Gastrocnemius medialis (tissue), 4 donors: ENCODE measurements at regions not wholly inside any gene's neighbourhood (a gene's known extent, or its start where the extent isn't known, plus 50 kb on each side); places are given as distances from the start of the nearest gene placed in this dataset.
A peak's percentile ranks its signal among the peaks of the same experiment; 100 is the strongest.
"Not testable (repeated sequence)": the region's sequence is repeated elsewhere in the genome, so short reads cannot be mapped to it uniquely, and the experiment has no call there.

ENCODE experiments used
- ATAC-seq, 2 donors: fragments of 150-250 bp; one replicate each; pipeline ENCODE4 v1.9.1; 2016
- DNase-seq, 2 donors: peaks; one replicate each; pipeline ENCODE4 v3.0.0-alpha.2; 2019
- H3K27ac ChIP-seq, 4 donors: fragments of 200-600 bp; sonication (generic); 1 replicate in 1 of 4; 2 replicates in 3 of 4; pipeline ENCODE4 v1.5.1; 2016 to 2018; ENCODE audit warnings: mild to moderate bottlenecking in 2 of 4, moderate library complexity in 1 of 4
- H3K27me3 ChIP-seq, 3 donors: fragments of 200-600 bp; sonication (generic) in 2 of 3; 1 replicate in 1 of 3; 2 replicates in 2 of 3; pipeline versions ENCODE4 v1.5.1 to v1.6.0; 2016 to 2019; ENCODE audit warnings: mild to moderate bottlenecking in 1 of 3, moderate library complexity in 1 of 3
- H3K36me3 ChIP-seq, 2 donors: fragments of 200-600 bp; sonication (generic) in 1 of 2; one replicate each; pipeline ENCODE4 v1.5.1; 2017 to 2018
- H3K4me1 ChIP-seq, 2 donors: fragments of 200-600 bp; sonication (generic) in 1 of 2; one replicate each; pipeline ENCODE4 v1.5.1; 2016 to 2017; ENCODE audit warnings: mild to moderate bottlenecking in 2 of 2
- H3K4me3 ChIP-seq, 4 donors: fragments of 200-600 bp; sonication (generic) in 3 of 4; 1 replicate in 1 of 4; 2 replicates in 3 of 4; pipeline ENCODE4 v1.5.1; 2016 to 2019; ENCODE audit warnings: mild to moderate bottlenecking in 2 of 4
- H3K9me3 ChIP-seq, 3 donors: fragments of 200-600 bp; sonication (generic) in 2 of 3; 1 replicate in 1 of 3; 2 replicates in 2 of 3; pipeline ENCODE4 v1.5.1; 2016 to 2019
- POLR2A ChIP-seq, 2 donors: fragments of 450-650 bp; IDR thresholded peaks; one replicate each; pipeline ENCODE4 v1.6.1; 2017; ENCODE audit warnings: antibody characterized with exemption in 2 of 2, mild to moderate bottlenecking in 2 of 2, moderate library complexity in 2 of 2
- in situ Hi-C, 4 donors: fragments of 200-750 bp; cut with MboI; loops; one replicate each; pipeline versions ENCODE4 v1.15.0 to v1.8.0; 2017; ENCODE audit warnings: low sequenced_read_pairs in 4 of 4
- intact Hi-C: fragments of 100-400 bp; cut with DNase I; formaldehyde crosslinking; loops from one replicate; pipeline ENCODE4 v1.15.1; 2023; ENCODE audit warnings: low total_unique reads
- TF ChIP-seq, protein P1 (sequence below), 5 experiments: fragments of 450-650 bp in 3 of 5; fragments of 200-600 bp in 2 of 5; sonication (generic) in 2 of 5; IDR thresholded peaks in 4 of 5; conservative IDR thresholded peaks in 1 of 5; 1 replicate in 4 of 5; 2 replicates in 1 of 5; pipeline ENCODE4 v1.5.1; 2016 to 2019; ENCODE audit warnings: antibody characterized with exemption in 5 of 5, mild to moderate bottlenecking in 3 of 5, moderate library complexity in 3 of 5

DNA sequence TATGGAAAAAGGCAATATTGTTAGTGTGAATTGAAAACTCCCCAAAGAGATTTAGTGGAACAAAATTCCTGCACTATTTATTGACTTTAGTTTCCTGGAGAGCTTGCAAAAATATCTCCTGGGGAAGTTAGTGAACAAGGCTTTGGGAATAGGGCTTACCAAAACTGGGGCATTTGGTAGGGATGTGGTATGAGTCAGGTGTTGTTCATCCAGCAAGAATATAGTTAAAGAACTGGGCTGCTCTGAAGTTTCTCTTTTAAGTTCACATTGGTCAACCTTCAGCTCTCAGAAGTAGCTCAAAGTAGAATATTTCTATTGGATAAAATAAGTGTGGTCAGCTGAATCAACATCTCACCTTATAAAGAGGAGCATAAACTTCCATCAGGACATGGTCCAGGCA, 185.0 kb downstream of the CPE start:
- in situ Hi-C loops, result no loop called here

DNA sequence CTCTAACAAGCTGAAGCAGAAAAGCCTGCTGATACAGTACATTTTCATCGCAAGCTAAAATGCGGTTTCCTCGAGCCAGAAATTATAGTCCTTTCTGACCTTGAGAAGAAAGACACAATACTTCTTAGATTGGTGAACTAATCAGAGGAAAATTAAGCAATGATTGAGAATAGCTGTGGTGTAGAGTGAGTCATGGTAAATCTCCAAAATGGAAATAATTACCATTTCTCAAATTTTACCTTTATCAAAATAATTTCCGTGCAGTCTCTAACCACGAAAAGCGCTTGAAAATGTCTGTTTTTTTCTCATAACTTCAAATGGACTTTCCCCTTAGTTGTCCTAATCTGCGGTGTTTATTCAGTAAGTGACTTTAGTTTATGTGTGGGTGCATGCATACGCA, 190.2 kb downstream of the CPE start:
- Histone ChIP-seq H3K4me1 (no peaks in the 10 kb centered on the region), H3K4me3 (no peak overlapping the region), H3K27ac (no peak overlapping the region), H3K36me3 (no peaks in the 10 kb centered on the region), H3K9me3 (no peaks in the 10 kb centered on the region), H3K27me3 (no peaks in the 10 kb centered on the region)
- in situ Hi-C loops (no loop called here), intact Hi-C loops (no loop called here)
- ATAC-seq (no peak), DNase-seq (no peak)
- TF ChIP-seq POLR2A (IDR thresholded peaks at IDR 0.05), result no peak
- TF ChIP-seq, protein P1, sequence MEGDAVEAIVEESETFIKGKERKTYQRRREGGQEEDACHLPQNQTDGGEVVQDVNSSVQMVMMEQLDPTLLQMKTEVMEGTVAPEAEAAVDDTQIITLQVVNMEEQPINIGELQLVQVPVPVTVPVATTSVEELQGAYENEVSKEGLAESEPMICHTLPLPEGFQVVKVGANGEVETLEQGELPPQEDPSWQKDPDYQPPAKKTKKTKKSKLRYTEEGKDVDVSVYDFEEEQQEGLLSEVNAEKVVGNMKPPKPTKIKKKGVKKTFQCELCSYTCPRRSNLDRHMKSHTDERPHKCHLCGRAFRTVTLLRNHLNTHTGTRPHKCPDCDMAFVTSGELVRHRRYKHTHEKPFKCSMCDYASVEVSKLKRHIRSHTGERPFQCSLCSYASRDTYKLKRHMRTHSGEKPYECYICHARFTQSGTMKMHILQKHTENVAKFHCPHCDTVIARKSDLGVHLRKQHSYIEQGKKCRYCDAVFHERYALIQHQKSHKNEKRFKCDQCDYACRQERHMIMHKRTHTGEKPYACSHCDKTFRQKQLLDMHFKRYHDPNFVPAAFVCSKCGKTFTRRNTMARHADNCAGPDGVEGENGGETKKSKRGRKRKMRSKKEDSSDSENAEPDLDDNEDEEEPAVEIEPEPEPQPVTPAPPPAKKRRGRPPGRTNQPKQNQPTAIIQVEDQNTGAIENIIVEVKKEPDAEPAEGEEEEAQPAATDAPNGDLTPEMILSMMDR (IDR thresholded peaks at IDR 0.05 in 4 of 5, conservative IDR thresholded peaks at IDR 0.05 in 1 of 5), result no peak

More for the DNA sequence above, 185.0 kb downstream of the CPE start:
- Histone ChIP-seq H3K4me3 (no peak overlapping the region), H3K36me3 (no peaks in the 10 kb centered on the region), H3K4me1 (no peaks in the 10 kb centered on the region), H3K27ac (no peak overlapping the region), H3K27me3 (no peaks in the 10 kb centered on the region), H3K9me3 (no peaks in the 10 kb centered on the region)
- TF ChIP-seq POLR2A (IDR thresholded peaks at IDR 0.05), result no peak
- TF ChIP-seq, protein P1 (IDR thresholded peaks at IDR 0.05 in 4 of 5, conservative IDR thresholded peaks at IDR 0.05 in 1 of 5), result no peak
- DNase-seq (no peak), ATAC-seq (no peak)
- intact Hi-C loops, result no loop called here

DNA sequence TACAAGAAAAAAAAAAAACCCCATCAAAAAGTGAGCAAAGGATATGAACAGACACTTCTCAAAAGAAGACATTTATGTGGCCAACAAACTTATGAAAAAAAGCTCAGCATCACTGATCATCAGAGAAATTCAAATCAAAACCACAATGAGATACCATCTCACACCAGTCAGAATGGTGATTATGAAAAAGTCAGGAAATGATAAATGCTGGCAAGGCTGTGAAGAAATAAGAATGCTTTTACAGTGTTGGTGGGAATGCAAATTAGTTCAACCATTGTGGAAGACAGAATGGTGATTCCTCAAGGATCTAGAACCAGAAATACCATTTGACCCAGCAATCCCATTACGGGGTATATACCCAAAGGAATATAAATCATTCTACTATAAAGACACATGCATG, 192.7 kb downstream of the CPE start:
- H3K4me1 ChIP-seq, ATAC-seq, in situ Hi-C loops, H3K4me3 ChIP-seq, H3K27ac ChIP-seq, intact Hi-C loops, H3K27me3 ChIP-seq, H3K36me3 ChIP-seq, H3K9me3 ChIP-seq, DNase-seq: not testable (repeated sequence)

DNA sequence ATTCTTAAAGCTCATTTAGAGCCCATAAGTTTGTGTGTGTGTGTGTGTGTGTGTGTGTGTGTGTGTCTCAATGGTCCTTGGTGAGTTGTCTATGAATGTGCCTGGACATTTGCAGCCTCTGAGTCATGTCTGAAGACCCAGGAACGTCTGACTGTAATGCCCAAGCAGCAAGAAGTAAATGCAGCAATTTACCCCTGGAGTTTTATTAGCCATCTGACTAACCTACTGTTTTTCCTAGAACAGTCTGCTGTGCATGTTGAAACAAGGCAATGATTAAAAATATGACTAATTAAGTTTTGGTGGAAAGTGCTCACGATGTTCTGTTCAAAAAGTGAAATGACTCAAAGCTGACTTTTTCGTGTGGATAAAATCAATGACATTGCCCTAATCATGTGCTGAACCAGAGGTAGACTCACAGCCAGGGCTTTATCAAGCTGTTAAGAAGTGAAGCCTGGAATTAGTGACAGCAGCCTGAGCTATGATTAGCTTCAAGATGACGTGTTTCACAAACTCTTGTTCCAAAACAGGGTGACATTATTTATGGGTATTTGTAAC, 201.6 kb downstream of the CPE start:
- DNase-seq, result no peak
- intact Hi-C loops (no loop called here), in situ Hi-C loops (no loop called here)
- no peak overlapping the region for H3K27ac ChIP-seq
- no peak overlapping the region for H3K4me3 ChIP-seq
- peak in 1 of 2 donors; percentile 39 for ATAC-seq
- TF ChIP-seq POLR2A (IDR thresholded peaks at IDR 0.05), result no peak
- TF ChIP-seq, protein P1 (IDR thresholded peaks at IDR 0.05 in 4 of 5, conservative IDR thresholded peaks at IDR 0.05 in 1 of 5), result no peak
- no peaks in the 10 kb centered on the region for H3K4me1 ChIP-seq
- H3K27me3 ChIP-seq, result no peaks in the 10 kb centered on the region
- no peaks in the 10 kb centered on the region for H3K9me3 ChIP-seq
- H3K36me3 ChIP-seq, result no peaks in the 10 kb centered on the region

DNA sequence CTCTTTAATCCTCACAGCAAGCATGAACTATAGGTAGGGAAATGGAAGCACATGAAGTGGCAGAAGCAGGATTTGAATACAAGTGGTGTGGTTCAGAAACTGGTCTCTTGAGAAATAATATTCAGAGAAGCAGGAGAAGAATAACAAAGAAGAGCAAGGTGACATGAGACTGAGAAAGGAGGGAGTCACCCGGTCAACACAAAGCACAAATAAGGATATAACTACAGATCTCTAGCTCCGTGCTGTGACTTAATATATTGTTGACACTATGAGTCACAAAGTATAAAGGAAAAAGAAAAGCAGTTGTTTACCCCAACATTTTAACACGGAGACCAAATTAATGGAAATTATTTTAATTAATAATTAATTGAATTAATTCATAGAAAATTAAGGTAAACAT, 204.5 kb downstream of the CPE start:
- TF ChIP-seq, protein P1 (IDR thresholded peaks at IDR 0.05 in 4 of 5, conservative IDR thresholded peaks at IDR 0.05 in 1 of 5), result no peak
- no peak for TF ChIP-seq POLR2A (IDR thresholded peaks at IDR 0.05)
- H3K36me3 ChIP-seq, result no peaks in the 10 kb centered on the region
- no peak for ATAC-seq
- no peaks in the 10 kb centered on the region for H3K9me3 ChIP-seq
- in situ Hi-C loops (no loop called here), intact Hi-C loops (no loop called here)
- H3K27ac ChIP-seq, result no peak overlapping the region
- no peaks in the 10 kb centered on the region for H3K4me1 ChIP-seq
- H3K4me3 ChIP-seq, result no peak overlapping the region
- DNase-seq, result no peak
- no peaks in the 10 kb centered on the region for H3K27me3 ChIP-seq
